Skeletal muscle satellite cell (primary cell): ENCODE measurements at regions not wholly inside any gene's neighbourhood (a gene's known extent, or its start where the extent isn't known, plus 50 kb on each side); places are given as distances from the start of the nearest gene placed in this dataset.

Source experiments
- H3K27me3 ChIP-seq: 2 replicates; pipeline ENCODE4 v1.7.0; 2013; ENCODE audit warnings: low read length; ENCODE audit not compliant: control insufficient read depth, insufficient read depth
- H3K36me3 ChIP-seq: 2 replicates; pipeline ENCODE4 v1.7.0; 2013; ENCODE audit warnings: mild to moderate bottlenecking, control low read depth, low read length; ENCODE audit not compliant: insufficient read depth
- H3K4me1 ChIP-seq: 2 replicates; pipeline ENCODE4 v1.7.0; 2013; ENCODE audit warnings: low read length; ENCODE audit not compliant: control insufficient read depth, insufficient read depth
- H3K4me2 ChIP-seq: 2 replicates; pipeline ENCODE4 v1.7.0; 2013; ENCODE audit warnings: mild to moderate bottlenecking, low read length
- H3K4me3 ChIP-seq: 2 replicates; pipeline ENCODE4 v1.7.0; 2013; ENCODE audit warnings: low read length
- H3K9ac ChIP-seq: 2 replicates; pipeline ENCODE4 v1.7.0; 2013; ENCODE audit warnings: mild to moderate bottlenecking, low read depth, low read length, moderate library complexity
- H3K9me3 ChIP-seq: replicated peaks from 2 replicates; pipeline ENCODE4 v1.7.0; 2013; ENCODE audit warnings: mild to moderate bottlenecking, control low read depth, low read length

- no peaks in the 10 kb centered on the region for H3K36me3 ChIP-seq
- no peak overlapping the region for H3K9ac ChIP-seq
- H3K4me3 ChIP-seq = no peak overlapping the region
- no peaks in the 10 kb centered on the region for H3K9me3 ChIP-seq
- H3K4me1 ChIP-seq = no peaks in the 10 kb centered on the region
- no peaks in the 10 kb centered on the region for H3K27me3 ChIP-seq
- no peak overlapping the region for H3K4me2 ChIP-seq
Observed at GRCh38 chrX:7711167-7711566, 131.8 kb upstream of the VCX start.

GRCh38 chrX:7709845-7710244 is 133.1 kb upstream of the VCX start:
- Histone ChIP-seq H3K9ac (no peak overlapping the region), H3K4me1 (no peaks in the 10 kb centered on the region), H3K4me2 (no peak overlapping the region), H3K27me3 (no peaks in the 10 kb centered on the region), H3K36me3 (no peaks in the 10 kb centered on the region), H3K9me3 (no peaks in the 10 kb centered on the region), H3K4me3 (no peak overlapping the region)

- Histone ChIP-seq H3K27me3 (no peaks in the 10 kb centered on the region), H3K4me2 (no peak overlapping the region), H3K36me3 (no peaks in the 10 kb centered on the region), H3K9ac (no peak overlapping the region), H3K9me3 (no peaks in the 10 kb centered on the region), H3K4me1 (no peaks in the 10 kb centered on the region), H3K4me3 (no peak overlapping the region)
Observed at GRCh38 chrX:7706032-7706431, 136.9 kb upstream of the VCX start.

GRCh38 chrX:7704205-7704604 is 138.8 kb upstream of the VCX start:
- Histone ChIP-seq H3K4me3 (no peak overlapping the region), H3K9ac (no peak overlapping the region), H3K36me3 (no peaks in the 10 kb centered on the region), H3K27me3 (no peaks in the 10 kb centered on the region), H3K9me3 (no peaks in the 10 kb centered on the region), H3K4me1 (no peaks in the 10 kb centered on the region), H3K4me2 (no peak overlapping the region)

- Histone ChIP-seq H3K4me3 (no peak overlapping the region), H3K36me3 (no peaks in the 10 kb centered on the region), H3K4me1 (no peaks in the 10 kb centered on the region), H3K27me3 (no peaks in the 10 kb centered on the region), H3K4me2 (no peak overlapping the region), H3K9ac (no peak overlapping the region), H3K9me3 (no peaks in the 10 kb centered on the region)
Observed at GRCh38 chrX:7698248-7698647, 144.7 kb upstream of the VCX start.

- Histone ChIP-seq H3K36me3 (no peaks in the 10 kb centered on the region), H3K9me3 (no peaks in the 10 kb centered on the region), H3K27me3 (no peaks in the 10 kb centered on the region), H3K4me1 (no peaks in the 10 kb centered on the region), H3K4me3 (no peak overlapping the region), H3K4me2 (no peak overlapping the region), H3K9ac (no peak overlapping the region)
Observed at GRCh38 chrX:7690842-7691241, 152.1 kb upstream of the VCX start.

- H3K27me3 ChIP-seq = no peaks in the 10 kb centered on the region
- H3K4me1 ChIP-seq = no peaks in the 10 kb centered on the region
- no peak overlapping the region for H3K4me3 ChIP-seq
- no peaks in the 10 kb centered on the region for H3K9me3 ChIP-seq
- no peaks in the 10 kb centered on the region for H3K36me3 ChIP-seq
- no peak overlapping the region for H3K9ac ChIP-seq
- H3K4me2 ChIP-seq = no peak overlapping the region
Observed at GRCh38 chrX:7689791-7690412, 153.1 kb upstream of the VCX start.

GRCh38 chrX:7680181-7680580 is 162.8 kb upstream of the VCX start:
- H3K36me3 ChIP-seq = no peaks in the 10 kb centered on the region
- no peak overlapping the region for H3K4me2 ChIP-seq
- H3K4me1 ChIP-seq = no peaks in the 10 kb centered on the region
- no peak overlapping the region for H3K9ac ChIP-seq
- H3K9me3 ChIP-seq = no peaks in the 10 kb centered on the region
- H3K4me3 ChIP-seq = no peak overlapping the region
- H3K27me3 ChIP-seq = no peaks in the 10 kb centered on the region

GRCh38 chrX:7654316-7654715 is 188.7 kb upstream of the VCX start:
- peaks cover 4% of the 10 kb centered on the region for H3K9me3 ChIP-seq
- H3K9ac ChIP-seq = no peak overlapping the region
- H3K4me1 ChIP-seq = no peaks in the 10 kb centered on the region
- H3K36me3 ChIP-seq = no peaks in the 10 kb centered on the region
- no peak overlapping the region for H3K4me3 ChIP-seq
- no peaks in the 10 kb centered on the region for H3K27me3 ChIP-seq
- H3K4me2 ChIP-seq = no peak overlapping the region

- Histone ChIP-seq H3K36me3 (no peaks in the 10 kb centered on the region), H3K9ac (no peak overlapping the region), H3K4me1 (no peaks in the 10 kb centered on the region), H3K4me2 (no peak overlapping the region), H3K4me3 (no peak overlapping the region), H3K9me3 (no peaks in the 10 kb centered on the region), H3K27me3 (no peaks in the 10 kb centered on the region)
Observed at GRCh38 chrX:7647831-7648230, 195.1 kb upstream of the VCX start.

GRCh38 chrX:7641141-7641540 is 201.8 kb upstream of the VCX start:
- Histone ChIP-seq H3K9me3 (no peaks in the 10 kb centered on the region), H3K36me3 (no peaks in the 10 kb centered on the region), H3K4me2 (no peak overlapping the region)

GRCh38 chrX:7640392-7640791 is 202.6 kb upstream of the VCX start:
- no peaks in the 10 kb centered on the region for H3K4me1 ChIP-seq
- H3K27me3 ChIP-seq = no peaks in the 10 kb centered on the region
- H3K4me2 ChIP-seq = no peak overlapping the region
- no peaks in the 10 kb centered on the region for H3K36me3 ChIP-seq
- no peak overlapping the region for H3K9ac ChIP-seq
- H3K9me3 ChIP-seq = no peaks in the 10 kb centered on the region
- H3K4me3 ChIP-seq = no peak overlapping the region

More at GRCh38 chrX:7641141-7641540, 201.8 kb upstream of the VCX start:
- Histone ChIP-seq H3K4me3 (no peak overlapping the region), H3K27me3 (no peaks in the 10 kb centered on the region), H3K4me1 (no peaks in the 10 kb centered on the region), H3K9ac (no peak overlapping the region)
